ENCODE measurements at regions not wholly inside any gene's neighbourhood (a gene's known extent, or its start where the extent isn't known, plus 50 kb on each side); places are given as distances from the start of the nearest gene placed in this dataset.

- WGBS, 2 experiments (ENCODE audit: insufficient coverage in 1 of 2, insufficient read length in 1 of 2) = 93% methylated on average over 1 of the region's 1 CpG; no CpG with 5 or more reads in 1 of the 2 experiments
- no peaks in the 10 kb centered on the region for H3K36me3 Mint-ChIP-seq (ENCODE audit: low read depth)
Measured at GRCh38 chr21:28458446-28458845, 534.2 kb downstream of the LTN1 start.

GRCh38 chr21:28455253-28455600 lies 537.5 kb downstream of the LTN1 start:
- 71 to 73% methylated on average over 4 of the region's 4 CpGs for WGBS, 2 experiments (ENCODE audit: insufficient coverage in 1 of 2, insufficient read length in 1 of 2)
- no peaks in the 10 kb centered on the region for H3K27me3 Mint-ChIP-seq (ENCODE audit: insufficient read depth)
- Histone ChIP-seq H3K9me3 (ENCODE audit: control insufficient read depth, low read length) (no peaks in the 10 kb centered on the region), H3K9ac (ENCODE audit: extremely low read depth, low read length, poor library complexity, severe bottlenecking) (no peak overlapping the region), H3K4me3 (ENCODE audit: low read length) (no peak overlapping the region), H3K27me3 (ENCODE audit: control insufficient read depth, insufficient read depth, low read length, poor library complexity, severe bottlenecking) (no peaks in the 10 kb centered on the region), H3K4me1 (ENCODE audit: control insufficient read depth, insufficient read depth, low read length) (no peaks in the 10 kb centered on the region), H3K36me3 (ENCODE audit: control insufficient read depth, insufficient read depth, low read length) (no peaks in the 10 kb centered on the region), H3K27ac (ENCODE audit: low read depth, low read length) (no peak overlapping the region)
- DNase-seq = no peak
- no peak for TF ChIP-seq CTCF (conservative IDR thresholded peaks at IDR 0.05)
- no peak overlapping the region for H3K27ac Mint-ChIP-seq
- no peaks in the 10 kb centered on the region for H3K4me1 Mint-ChIP-seq
- H3K9me3 Mint-ChIP-seq = no peaks in the 10 kb centered on the region
- no peaks in the 10 kb centered on the region for H3K36me3 Mint-ChIP-seq (ENCODE audit: low read depth)
- no peak overlapping the region for H3K4me3 Mint-ChIP-seq

More at GRCh38 chr21:28458446-28458845, 534.2 kb downstream of the LTN1 start:
- no peak for DNase-seq
- Mint-ChIP-seq H3K27me3 (ENCODE audit: insufficient read depth) (no peaks in the 10 kb centered on the region), H3K9me3 (no peaks in the 10 kb centered on the region), H3K27ac (no peak overlapping the region), H3K4me1 (no peaks in the 10 kb centered on the region), H3K4me3 (no peak overlapping the region)
- H3K27ac ChIP-seq (ENCODE audit: low read depth, low read length) = no peak overlapping the region
- no peaks in the 10 kb centered on the region for H3K4me1 ChIP-seq (ENCODE audit: control insufficient read depth, insufficient read depth, low read length)
- H3K4me3 ChIP-seq (ENCODE audit: low read length) = no peak overlapping the region
- H3K9ac ChIP-seq (ENCODE audit: extremely low read depth, low read length, poor library complexity, severe bottlenecking) = no peak overlapping the region
- H3K27me3 ChIP-seq (ENCODE audit: control insufficient read depth, insufficient read depth, low read length, poor library complexity, severe bottlenecking) = no peaks in the 10 kb centered on the region
- TF ChIP-seq CTCF (conservative IDR thresholded peaks at IDR 0.05) = no peak
- H3K36me3 ChIP-seq (ENCODE audit: control insufficient read depth, insufficient read depth, low read length) = no peaks in the 10 kb centered on the region
- no peaks in the 10 kb centered on the region for H3K9me3 ChIP-seq (ENCODE audit: control insufficient read depth, low read length)

- no peak overlapping the region for H3K4me3 Mint-ChIP-seq
- Histone ChIP-seq H3K27me3 (ENCODE audit: control insufficient read depth, insufficient read depth, low read length, poor library complexity, severe bottlenecking) (no peaks in the 10 kb centered on the region), H3K9me3 (ENCODE audit: control insufficient read depth, low read length) (no peaks in the 10 kb centered on the region), H3K9ac (ENCODE audit: extremely low read depth, low read length, poor library complexity, severe bottlenecking) (no peak overlapping the region), H3K4me3 (ENCODE audit: low read length) (no peak overlapping the region), H3K4me1 (ENCODE audit: control insufficient read depth, insufficient read depth, low read length) (no peaks in the 10 kb centered on the region), H3K27ac (ENCODE audit: low read depth, low read length) (no peak overlapping the region), H3K36me3 (ENCODE audit: control insufficient read depth, insufficient read depth, low read length) (no peaks in the 10 kb centered on the region)
- no peaks in the 10 kb centered on the region for H3K9me3 Mint-ChIP-seq
- no peak for DNase-seq
- no peak overlapping the region for H3K27ac Mint-ChIP-seq
- no peaks in the 10 kb centered on the region for H3K36me3 Mint-ChIP-seq (ENCODE audit: low read depth)
- no peaks in the 10 kb centered on the region for H3K27me3 Mint-ChIP-seq (ENCODE audit: insufficient read depth)
- H3K4me1 Mint-ChIP-seq = no peaks in the 10 kb centered on the region
- TF ChIP-seq CTCF (conservative IDR thresholded peaks at IDR 0.05) = no peak
- 100% methylated on average over 2 of the region's 2 CpGs; no CpG with 5 or more reads in 1 of the 2 experiments for WGBS, 2 experiments (ENCODE audit: insufficient coverage in 1 of 2, insufficient read length in 1 of 2)
Measured at GRCh38 chr21:28454564-28455252, 538.0 kb downstream of the LTN1 start.

All from endodermal cell (in vitro differentiated cells).